Suprapubic skin (tissue), 4 donors: ENCODE measurements at regions not wholly inside any gene's neighbourhood (a gene's known extent, or its start where the extent isn't known, plus 50 kb on each side); places are given as distances from the start of the nearest gene placed in this dataset.

Source experiments
- POLR2A ChIP-seq, 2 donors: fragments of 450-650 bp; IDR thresholded peaks; one replicate each; pipeline ENCODE4 v1.6.1; 2017; ENCODE audit warnings: antibody characterized with exemption in 2 of 2, mild to moderate bottlenecking in 2 of 2, moderate library complexity in 2 of 2
- POLR2AphosphoS5 ChIP-seq, 3 donors: sonication (generic); formaldehyde crosslinking; IDR thresholded peaks; one replicate each; pipeline ENCODE4 v1.6.1; 2017; ENCODE audit warnings: antibody characterized with exemption in 3 of 3

DNA sequence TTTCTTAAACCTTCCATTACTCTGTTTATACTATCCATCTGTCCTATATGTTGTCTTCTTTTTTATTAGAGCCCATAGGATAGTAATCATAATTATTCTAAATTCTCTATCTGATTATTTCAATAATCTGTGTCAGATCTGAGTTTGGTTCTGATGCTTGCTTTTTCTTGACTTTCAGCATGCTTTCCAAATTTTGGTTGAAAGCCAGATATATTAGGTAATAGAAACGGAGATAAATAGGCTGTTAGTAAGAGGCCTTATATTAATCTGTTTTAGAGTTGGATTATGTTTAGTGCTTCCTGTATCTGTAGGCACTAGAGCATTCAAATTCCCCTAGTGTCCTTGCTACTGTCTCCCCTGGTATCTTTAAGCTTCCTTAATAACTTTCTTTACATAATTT, 939.9 kb upstream of the GHITM start:
- TF ChIP-seq POLR2A (IDR thresholded peaks at IDR 0.05) (no peak), POLR2AphosphoS5 (IDR thresholded peaks at IDR 0.05) (no peak)
